Posterior cingulate gyrus (tissue), 11 donors: ENCODE measurements at regions not wholly inside any gene's neighbourhood (a gene's known extent, or its start where the extent isn't known, plus 50 kb on each side); places are given as distances from the start of the nearest gene placed in this dataset.
"Not testable (repeated sequence)": the region's sequence is repeated elsewhere in the genome, so short reads cannot be mapped to it uniquely, and the experiment has no call there.

Source experiments
- DNase-seq, 10 donors: peaks; one replicate each; pipeline versions ENCODE4 v3.0.0 to v3.0.0-alpha.2; 2020 to 2021; ENCODE audit warnings: mixed read lengths in 3 of 10
- intact Hi-C: fragments of 100-400 bp; cut with DNase I; formaldehyde crosslinking; loops from one replicate; pipeline ENCODE4 v1.15.1; 2023

GRCh38 chr9:24731754-24732153 lies 186.1 kb upstream of the IZUMO3 start:
- no peak for DNase-seq
- intact Hi-C loops = no loop called here

GRCh38 chr9:24721621-24722020 lies 175.9 kb upstream of the IZUMO3 start:
- intact Hi-C loops = no loop called here
- DNase-seq = no peak

- intact Hi-C loops = no loop called here
- no peak for DNase-seq
These were observed 166.5 kb upstream of the IZUMO3 start for GRCh38 chr9:24712206-24712605.

GRCh38 chr9:24708814-24709213 lies 163.1 kb upstream of the IZUMO3 start:
- intact Hi-C loops = no loop called here

DNA sequence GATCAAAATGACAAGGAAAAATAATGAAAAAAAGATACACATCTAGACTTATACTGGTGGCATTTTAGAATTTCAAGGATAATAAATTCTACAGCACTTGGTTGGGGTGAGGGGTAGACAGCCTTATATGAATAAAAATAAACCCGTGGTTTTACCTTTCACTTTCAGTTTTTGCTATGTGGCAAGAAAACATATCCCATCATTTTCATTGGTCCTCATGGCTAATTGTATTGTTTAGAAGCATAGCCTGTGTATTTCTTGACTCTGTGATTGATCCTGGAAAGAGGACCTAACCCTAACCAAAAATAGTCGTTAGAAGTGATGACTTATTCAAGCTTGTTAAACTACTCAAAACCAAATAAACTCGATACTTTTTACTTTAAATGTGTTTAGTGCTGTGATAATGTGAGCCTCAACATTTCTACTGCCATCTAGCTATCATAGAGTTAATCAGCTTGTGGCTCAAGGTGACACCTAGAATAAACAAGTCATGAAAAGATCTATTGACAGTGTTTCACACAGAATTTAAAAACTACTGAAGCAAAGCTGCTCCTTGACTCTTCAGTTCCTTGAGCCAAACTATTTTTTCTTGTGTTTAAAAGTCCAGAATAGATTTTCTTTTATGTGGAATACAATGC lies 153.3 kb upstream of the IZUMO3 start:
- intact Hi-C loops = no loop called here
- DNase-seq = no peak

More at GRCh38 chr9:24708814-24709213, 163.1 kb upstream of the IZUMO3 start:
- no peak for DNase-seq

DNA sequence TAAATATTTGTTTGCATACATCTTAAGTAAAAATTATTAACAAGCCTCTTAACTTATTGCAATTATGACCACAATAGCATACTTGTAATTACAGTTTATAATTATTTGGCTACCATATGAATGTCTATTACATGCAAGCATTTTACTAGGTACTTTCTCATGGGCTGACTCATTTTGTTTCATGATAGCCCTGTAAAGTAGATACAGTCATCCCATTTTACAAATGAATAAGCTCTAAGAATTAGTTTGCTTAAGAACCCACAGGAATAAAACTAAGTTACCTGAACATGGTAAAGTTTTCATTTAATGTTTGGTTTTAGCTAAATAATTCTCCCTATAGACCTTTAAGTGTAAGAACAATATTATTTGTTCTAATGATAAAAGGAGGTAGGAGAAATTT lies 126.6 kb upstream of the IZUMO3 start:
- intact Hi-C loops = no loop called here
- no peak for DNase-seq

- no peak for DNase-seq
These were observed 111.7 kb upstream of the IZUMO3 start for GRCh38 chr9:24657387-24657786.

DNA sequence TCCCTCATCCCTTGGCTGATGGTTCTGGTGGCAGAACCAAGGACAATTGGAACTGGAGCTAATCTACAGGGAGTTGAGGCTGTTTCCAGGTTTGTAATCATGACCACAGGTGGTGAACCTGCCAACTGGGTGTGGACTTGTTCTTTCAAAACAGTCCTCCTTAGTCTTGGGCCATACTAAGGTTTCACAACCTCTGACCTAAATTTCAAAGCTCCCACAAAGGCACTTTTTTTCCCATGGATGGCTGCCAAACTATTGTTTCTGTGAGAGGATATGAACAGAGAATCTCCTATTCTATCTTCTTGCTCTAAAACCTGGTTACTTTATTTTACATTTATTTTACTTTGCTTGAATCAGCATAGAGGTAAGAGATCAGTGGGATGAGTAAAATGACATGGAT lies 106.5 kb upstream of the IZUMO3 start:
- DNase-seq = no peak
- intact Hi-C loops = no loop called here

More at GRCh38 chr9:24657387-24657786, 111.7 kb upstream of the IZUMO3 start:
- intact Hi-C loops = no loop called here

GRCh38 chr9:24628809-24629208 lies 83.1 kb upstream of the IZUMO3 start:
- DNase-seq, intact Hi-C loops: not testable (repeated sequence)

- intact Hi-C loops = no loop called here
- DNase-seq = no peak
These were observed 79.4 kb upstream of the IZUMO3 start for GRCh38 chr9:24625097-24625496.

DNA sequence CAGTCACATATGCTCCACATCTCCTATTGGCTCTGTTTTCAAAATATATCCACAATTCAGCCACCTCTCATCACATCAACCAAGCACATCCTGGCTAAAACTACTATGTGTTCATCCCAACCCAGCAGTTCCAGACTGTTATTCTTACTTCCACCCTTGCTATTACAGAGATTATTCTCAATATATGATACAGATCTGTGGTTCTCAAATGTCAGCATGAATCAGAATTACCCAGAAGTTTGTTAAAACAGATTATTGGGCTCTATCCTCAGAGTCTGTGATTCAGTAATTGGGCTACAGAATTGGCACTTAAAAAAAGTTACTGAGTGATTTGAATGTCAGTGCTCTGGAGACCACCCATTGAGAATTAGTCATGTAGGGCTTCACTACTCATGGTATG lies 78.8 kb upstream of the IZUMO3 start:
- intact Hi-C loops = no loop called here
- no peak for DNase-seq

DNA sequence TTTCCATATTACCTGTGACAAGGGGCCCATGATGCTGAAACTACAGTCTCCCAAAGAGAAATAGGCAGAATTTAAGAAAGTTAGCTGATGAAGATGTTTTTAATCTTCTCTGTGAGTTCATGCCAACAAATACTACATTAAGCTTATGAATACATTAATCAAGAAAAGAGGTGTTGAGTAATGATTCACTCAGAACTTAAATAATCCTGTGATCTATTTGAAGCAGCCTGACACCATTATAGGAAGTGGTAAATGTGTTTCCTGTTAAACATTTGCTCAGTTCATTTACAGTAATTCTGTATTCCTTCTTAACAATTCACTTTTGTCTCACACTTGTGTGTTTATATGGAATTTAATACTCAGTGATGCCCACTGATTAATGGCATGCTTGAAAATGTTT lies 75.0 kb upstream of the IZUMO3 start:
- intact Hi-C loops = no loop called here
- no peak for DNase-seq

GRCh38 chr9:24616863-24617262 lies 71.2 kb upstream of the IZUMO3 start:
- no peak for DNase-seq
- intact Hi-C loops = no loop called here

DNA sequence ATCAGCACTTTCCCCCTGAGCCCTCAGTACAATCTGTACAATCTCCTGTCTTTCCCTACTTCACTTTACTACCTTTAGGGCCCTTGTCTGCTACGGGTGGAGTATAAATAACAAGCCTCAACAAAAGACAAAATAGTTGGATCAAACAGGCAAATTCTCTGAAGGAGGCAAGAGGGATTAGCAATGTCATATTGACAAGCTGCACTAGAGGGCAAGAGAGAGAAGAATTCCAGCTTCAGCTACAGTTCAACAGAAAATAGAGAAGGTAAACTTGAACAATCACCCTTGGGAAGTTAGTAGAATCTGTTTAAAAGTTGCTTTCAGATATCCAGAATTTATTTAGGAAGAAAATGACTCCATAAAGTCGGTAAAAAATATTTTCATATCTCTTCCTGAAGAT lies 68.4 kb upstream of the IZUMO3 start:
- DNase-seq = no peak
- intact Hi-C loops = no loop called here

- intact Hi-C loops = no loop called here
- DNase-seq = no peak
These were observed 62.9 kb upstream of the IZUMO3 start for GRCh38 chr9:24608599-24608998.

DNA sequence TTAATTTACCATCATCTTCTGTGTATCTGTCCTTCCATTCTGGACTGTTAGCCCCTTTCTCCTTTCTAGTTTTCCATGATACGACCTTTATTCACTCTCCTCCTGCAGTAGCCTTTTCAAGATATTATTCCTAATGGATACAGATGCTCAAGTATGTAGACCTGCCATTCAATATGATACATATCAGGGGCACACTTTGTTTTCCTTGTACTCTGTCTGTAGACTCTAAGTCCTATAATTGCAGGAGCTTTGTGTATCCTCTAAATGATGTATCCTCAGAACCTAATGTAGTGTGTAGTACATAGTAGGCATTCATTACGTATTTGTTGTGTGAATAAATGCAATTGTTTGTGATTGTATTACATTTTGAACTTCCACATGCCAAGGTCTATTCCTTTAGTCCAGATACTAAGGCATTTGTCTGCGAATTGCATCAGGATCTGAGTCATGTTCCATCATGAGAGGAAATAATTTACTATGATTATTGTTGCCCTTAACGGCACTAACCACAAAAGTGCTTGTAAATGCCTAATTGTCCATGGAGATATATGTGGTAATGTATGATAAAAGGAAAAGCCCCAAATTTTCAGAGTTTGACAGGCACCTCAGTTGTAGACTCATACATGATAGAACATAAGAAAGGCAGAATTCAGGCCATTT lies 57.1 kb upstream of the IZUMO3 start:
- no peak for DNase-seq
- intact Hi-C loops = no loop called here
